NCI-H82 treated with DMSO at 0.1 percent for 48 hours (cell line): ENCODE measurements at regions not wholly inside any gene's neighbourhood (a gene's known extent, or its start where the extent isn't known, plus 50 kb on each side); places are given as distances from the start of the nearest gene placed in this dataset.

Experiments used
- DNase-seq: peaks from one replicate; lab custom pipeline; 2025; ENCODE audit not compliant: unreplicated experiment; lab: John Stamatoyannopoulos, UW

GRCh38 chr5:116696366-116696765, 121.7 kb upstream of the SEMA6A start:
- no peak for DNase-seq

GRCh38 chr5:116695681-116696080, 121.1 kb upstream of the SEMA6A start:
- DNase-seq: no peak

- DNase-seq: no peak
Observed at GRCh38 chr5:116686438-116686837, 111.8 kb upstream of the SEMA6A start.

- DNase-seq: no peak
Observed at GRCh38 chr5:116685931-116686330, 111.3 kb upstream of the SEMA6A start.

DNA sequence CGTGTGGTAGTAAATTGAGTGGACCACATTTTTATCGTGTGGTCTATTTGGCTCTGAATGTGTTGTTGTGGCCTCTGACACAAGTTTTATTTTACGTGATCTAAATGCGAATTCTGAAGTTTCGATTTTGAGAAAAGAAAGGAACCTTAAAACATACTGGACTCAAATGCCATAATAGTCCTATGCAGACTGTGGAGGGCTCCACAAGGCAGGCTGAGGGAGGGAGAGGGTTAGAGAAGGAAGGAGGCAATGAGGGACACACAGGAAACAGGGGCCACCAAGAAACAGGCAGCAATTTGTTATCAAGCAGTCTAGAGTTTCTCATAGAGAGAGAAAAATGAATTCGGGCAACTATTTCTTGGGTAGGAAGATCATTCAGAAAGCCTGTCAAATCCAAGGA, 110.4 kb upstream of the SEMA6A start:
- DNase-seq: no peak

- DNase-seq: no peak
Observed at GRCh38 chr5:116681334-116682013, 106.9 kb upstream of the SEMA6A start.

DNA sequence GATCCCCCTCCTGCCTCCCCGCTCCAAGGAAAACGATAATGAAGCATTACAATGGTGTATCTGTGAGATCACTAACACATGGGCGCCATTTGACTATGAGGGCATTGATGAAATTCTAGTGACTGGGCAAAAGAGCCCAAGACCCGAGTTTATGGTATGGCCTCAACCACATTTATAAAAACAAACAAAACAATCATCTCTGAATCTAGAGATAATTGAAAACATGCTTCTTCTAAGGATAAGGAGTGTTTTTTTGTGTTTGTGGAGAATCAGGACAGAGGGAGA, 100.9 kb upstream of the SEMA6A start:
- DNase-seq: no peak

DNA sequence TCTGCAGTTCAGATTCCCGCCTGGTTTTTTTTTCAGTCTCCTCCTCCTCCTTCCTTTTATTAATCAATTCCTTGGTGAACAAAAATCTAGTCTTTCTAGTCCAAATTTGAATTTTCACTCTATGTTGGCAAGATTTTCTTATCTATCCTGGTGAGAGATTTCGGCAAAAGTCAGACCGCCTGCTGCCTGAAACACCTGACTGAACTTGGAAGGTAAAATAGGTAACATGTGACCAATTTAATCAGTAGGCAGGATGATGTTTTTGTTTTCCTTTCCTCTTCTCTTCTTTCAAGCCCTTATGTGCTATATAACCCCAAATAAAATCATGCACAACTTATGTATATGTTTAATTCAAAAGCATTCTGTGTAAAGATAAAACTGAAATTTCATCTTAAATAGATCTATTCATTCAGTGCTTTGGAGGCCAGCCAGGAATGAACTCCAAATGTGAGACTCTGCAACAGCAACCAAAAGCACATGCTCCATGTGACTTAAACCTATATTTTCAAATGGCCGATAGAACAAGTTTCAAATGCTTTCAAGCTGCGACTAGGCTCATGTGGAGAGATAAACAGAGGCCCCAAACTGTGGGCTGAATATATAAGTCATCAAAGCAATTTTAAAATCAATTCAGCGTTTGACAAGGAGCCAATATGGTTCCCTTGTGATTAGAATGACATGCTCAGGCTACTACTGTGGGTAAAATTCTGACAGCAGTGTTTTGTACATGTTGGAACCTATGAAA, 100.4 kb upstream of the SEMA6A start:
- no peak for DNase-seq

DNA sequence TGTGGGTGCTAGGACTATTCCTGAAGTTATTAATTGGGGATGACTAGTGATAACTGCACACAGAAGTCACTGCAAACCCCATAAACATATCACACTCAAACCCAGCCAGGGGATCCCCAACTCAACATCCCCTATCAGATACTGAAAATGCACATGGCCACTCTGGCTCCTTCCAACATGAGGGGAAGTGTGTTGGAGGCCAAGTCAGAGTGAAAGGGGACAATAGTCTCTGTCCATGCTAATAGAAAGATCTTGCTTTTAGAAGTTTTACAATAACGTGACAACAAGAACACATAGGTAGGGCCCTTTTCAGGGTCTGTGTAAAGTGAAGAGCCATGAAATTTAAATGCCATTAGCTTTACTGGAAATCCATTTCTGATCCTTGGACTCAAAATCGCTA, 98.8 kb upstream of the SEMA6A start:
- DNase-seq: no peak

DNA sequence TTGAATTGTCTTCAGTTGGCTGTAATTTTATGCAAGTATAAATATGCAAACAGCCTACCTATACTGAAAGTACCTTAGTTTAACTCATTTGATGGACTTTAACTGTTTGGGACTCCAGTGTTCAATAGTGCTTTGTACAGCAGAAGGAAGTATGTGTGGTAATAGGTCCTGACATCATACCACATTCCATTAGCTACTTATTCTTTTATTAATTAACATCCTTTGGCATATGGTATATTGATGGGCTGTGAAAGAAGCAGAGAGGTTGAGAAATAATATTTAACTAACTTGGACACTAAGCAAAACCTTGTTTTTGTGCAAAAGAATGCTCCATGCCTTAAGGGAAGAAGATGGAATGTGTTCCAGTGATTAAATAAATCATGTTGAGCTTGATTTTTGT, 97.6 kb upstream of the SEMA6A start:
- no peak for DNase-seq

DNA sequence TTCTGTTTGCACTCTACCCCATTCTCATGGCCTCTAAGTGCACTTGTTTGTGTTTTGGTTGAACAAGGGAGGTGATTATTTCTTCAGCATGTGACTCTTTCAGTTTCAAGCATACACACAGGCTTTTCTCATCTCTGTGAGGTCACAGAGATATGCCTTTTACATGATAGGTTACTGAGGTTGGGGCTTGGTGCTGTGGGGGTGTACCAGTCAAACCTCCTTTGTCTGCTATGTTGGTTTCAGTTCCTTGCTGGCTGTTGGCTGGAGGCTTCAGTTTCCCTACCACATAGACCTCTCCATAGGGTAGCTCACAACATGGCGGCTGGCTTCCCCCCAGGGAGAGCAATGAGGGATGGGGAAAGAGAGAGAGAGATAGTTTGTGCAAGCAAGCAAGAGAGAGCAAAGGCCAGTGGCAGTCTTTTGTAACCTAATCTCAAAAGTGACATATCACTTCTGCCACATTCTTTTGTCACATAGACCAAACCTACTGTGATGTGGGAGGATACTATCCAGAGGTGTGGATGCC, 96.7 kb upstream of the SEMA6A start:
- no peak for DNase-seq

- DNase-seq: no peak
Observed at GRCh38 chr5:116669261-116670031, 94.8 kb upstream of the SEMA6A start.

DNA sequence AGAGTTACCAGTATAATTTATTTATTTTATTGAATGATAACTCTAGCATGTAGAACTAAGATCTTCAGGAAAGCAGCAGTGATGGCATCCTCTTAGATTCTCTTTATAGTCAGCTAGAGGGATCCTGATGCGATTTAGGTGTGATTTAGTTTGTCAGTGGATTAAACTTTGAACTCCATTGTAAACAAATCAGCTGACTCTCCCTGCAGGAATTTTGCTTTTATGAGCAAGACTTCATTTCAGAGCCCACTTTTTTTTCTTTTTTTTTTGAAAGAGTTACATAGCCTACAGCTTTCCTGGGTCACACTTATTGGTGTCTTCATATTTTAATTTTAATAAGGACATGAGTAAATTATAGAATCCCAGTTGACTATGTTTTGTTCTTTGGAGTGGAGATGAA, 93.8 kb upstream of the SEMA6A start:
- no peak for DNase-seq

DNA sequence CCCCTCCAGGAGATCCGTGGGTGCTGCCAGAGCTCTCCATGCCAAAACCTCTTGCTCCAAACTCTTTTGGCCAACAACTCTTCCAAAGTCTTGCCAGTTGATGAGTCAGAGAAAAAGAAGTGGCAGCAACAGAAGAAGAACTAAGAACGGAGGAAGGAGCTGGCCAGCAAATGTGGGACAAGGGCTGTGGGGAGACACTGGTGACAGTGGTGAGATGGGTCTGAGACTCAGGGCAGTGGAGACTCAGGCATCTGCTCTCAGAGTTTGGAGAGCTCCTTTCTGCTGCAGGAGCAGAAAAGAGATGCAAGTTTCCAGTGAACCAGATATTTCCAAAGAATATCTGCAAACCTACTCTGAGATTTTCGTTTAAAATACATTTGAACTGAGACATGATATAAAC, 92.3 kb upstream of the SEMA6A start:
- no peak for DNase-seq

GRCh38 chr5:116664988-116665387, 90.4 kb upstream of the SEMA6A start:
- no peak for DNase-seq

DNA sequence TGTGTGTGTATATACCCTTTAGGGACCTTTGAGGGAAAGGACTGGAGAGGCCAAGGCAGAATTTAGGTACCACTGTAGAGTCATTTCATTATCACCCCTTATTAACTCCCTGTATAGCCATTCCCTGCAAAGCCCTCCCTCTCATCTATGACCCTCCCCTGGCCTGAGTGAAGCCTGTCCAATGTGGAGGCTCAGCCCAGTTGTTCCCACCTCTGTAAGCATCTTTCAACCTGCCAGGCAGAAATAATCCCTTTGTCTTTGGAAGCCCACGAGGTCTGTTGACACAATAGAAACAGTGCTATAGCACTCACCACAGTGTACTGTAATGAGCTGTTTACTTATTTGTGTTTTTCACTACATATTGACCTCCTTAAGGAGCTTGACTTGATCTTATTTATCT, 88.5 kb upstream of the SEMA6A start:
- no peak for DNase-seq

- no peak for DNase-seq
Observed at GRCh38 chr5:116661419-116661818, 86.8 kb upstream of the SEMA6A start.

DNA sequence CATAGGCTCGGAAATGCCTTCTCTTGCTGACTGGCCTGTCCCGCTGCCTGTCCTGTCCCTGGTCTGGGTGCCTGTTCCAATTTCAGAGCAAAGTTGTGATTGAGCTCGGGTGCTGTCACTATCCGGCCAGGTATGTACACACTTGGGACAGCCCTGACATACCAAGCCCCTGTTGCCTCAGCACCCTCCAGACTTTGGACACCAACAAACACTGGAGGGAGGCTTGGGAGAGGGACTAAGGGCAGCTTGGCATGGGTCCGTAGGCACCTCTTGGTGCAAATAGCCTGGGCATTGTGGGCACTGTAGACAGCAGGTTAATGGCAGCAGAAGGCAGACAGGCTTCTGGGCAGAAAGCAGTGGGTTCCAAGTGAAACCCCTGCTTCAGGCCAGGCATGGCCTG, 86.3 kb upstream of the SEMA6A start:
- no peak for DNase-seq

- DNase-seq: no peak
Observed at GRCh38 chr5:116658830-116659229, 84.2 kb upstream of the SEMA6A start.

DNA sequence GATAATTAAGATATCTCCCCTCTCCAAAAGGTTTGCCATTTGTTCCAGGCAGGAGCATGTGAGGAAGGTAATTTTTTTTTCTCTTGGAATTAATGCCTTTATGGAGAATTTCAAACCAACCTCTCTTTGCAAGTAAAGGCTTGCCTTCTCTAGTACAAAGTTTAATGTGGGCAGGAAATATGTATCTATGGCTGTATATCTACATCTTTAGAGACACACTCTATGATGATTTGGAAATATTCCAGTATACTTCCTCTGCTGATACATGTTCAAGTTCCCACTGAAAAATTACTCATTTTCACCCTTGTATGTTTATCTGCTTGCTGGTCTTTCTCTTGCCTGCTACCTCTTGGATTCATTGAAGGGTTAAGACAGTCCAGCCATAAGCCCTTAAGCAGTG, 83.5 kb upstream of the SEMA6A start:
- DNase-seq: no peak

GRCh38 chr5:116655431-116655830, 80.8 kb upstream of the SEMA6A start:
- DNase-seq: no peak

DNA sequence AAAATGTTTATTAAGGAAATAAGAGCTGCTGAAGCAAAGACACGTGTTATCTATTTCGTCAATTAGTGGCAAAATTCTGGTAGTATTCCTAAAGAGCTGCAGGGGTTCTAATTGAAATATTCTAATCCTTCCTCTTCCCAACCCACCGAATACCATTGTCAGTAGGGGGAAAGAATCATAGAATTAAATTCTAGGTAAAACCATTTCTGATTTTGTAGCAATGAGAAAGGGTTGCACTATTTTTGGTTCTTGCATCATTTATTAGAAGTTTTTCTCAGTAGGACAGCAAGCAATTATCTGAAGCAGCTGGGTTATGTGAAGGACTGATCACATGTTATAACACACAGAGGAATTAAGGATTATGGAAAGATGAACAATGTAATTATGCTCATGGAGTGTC, 80.3 kb upstream of the SEMA6A start:
- DNase-seq: no peak
